Astrocyte (in vitro differentiated cells and primary cell): ENCODE measurements at regions not wholly inside any gene's neighbourhood (a gene's known extent, or its start where the extent isn't known, plus 50 kb on each side); places are given as distances from the start of the nearest gene placed in this dataset.

ENCODE experiments used
- EZH2 ChIP-seq: IDR thresholded peaks from 2 replicates; pipeline ENCODE4 v1.6.1; 2012; ENCODE audit warnings: mild to moderate bottlenecking, low read length, inconsistent platforms; ENCODE audit not compliant: insufficient read depth
- TF ChIP-seq, protein P1 (sequence below): IDR thresholded peaks from 2 replicates; pipeline ENCODE4 v1.5.1; 2011; ENCODE audit warnings: low read depth, mild to moderate bottlenecking, inconsistent platforms, low read length, moderate library complexity; ENCODE audit not compliant: insufficient read depth

DNA sequence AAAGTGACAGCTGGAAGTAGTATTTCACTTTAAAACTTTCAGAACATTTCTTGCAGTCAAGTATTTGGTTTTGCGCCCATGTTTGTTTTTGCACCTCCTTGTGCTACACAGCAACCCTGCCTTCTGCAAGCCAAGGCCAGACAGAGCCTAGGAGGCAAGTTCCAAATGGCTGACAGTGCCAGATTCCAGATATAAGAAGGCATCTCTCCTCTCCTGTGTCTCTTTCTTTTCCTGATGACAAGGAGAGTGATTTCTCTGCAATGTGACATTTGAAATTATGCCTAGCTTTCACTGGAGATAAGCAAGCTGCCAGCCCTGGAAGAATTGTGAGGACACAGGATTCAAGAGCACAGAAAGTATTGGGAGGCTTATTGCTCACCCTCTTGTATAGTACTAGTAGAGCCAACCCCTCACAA is 149.1 kb upstream of the TENT5A start:
- TF ChIP-seq, protein P1, sequence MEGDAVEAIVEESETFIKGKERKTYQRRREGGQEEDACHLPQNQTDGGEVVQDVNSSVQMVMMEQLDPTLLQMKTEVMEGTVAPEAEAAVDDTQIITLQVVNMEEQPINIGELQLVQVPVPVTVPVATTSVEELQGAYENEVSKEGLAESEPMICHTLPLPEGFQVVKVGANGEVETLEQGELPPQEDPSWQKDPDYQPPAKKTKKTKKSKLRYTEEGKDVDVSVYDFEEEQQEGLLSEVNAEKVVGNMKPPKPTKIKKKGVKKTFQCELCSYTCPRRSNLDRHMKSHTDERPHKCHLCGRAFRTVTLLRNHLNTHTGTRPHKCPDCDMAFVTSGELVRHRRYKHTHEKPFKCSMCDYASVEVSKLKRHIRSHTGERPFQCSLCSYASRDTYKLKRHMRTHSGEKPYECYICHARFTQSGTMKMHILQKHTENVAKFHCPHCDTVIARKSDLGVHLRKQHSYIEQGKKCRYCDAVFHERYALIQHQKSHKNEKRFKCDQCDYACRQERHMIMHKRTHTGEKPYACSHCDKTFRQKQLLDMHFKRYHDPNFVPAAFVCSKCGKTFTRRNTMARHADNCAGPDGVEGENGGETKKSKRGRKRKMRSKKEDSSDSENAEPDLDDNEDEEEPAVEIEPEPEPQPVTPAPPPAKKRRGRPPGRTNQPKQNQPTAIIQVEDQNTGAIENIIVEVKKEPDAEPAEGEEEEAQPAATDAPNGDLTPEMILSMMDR: no peak
- no peak for TF ChIP-seq EZH2
